GM13977 (cell line): ENCODE measurements at regions not wholly inside any gene's neighbourhood (a gene's known extent, or its start where the extent isn't known, plus 50 kb on each side); places are given as distances from the start of the nearest gene placed in this dataset.

Experiments
- DNase-seq: peaks from one replicate; pipeline ENCODE4 v3.0.0; 2012; ENCODE audit warnings: low spot score
- in situ Hi-C: fragments of 300-500 bp; cut with MboI; formaldehyde crosslinking; loops from one replicate; pipeline ENCODE4 v1.12.0; 2022; ENCODE audit warnings: low sequenced_read_pairs, low pct_unique_long_range_greater_than_20kb, mixed read lengths, inconsistent platforms; ENCODE audit not compliant: unreplicated experiment
- TF ChIP-seq, protein P1 (sequence below): IDR thresholded peaks from 2 replicates; pipeline ENCODE4 v1.5.1; 2012; ENCODE audit warnings: mild to moderate bottlenecking, control low read depth; ENCODE audit not compliant: insufficient read depth; ENCODE audit errors: extremely low read depth, missing control alignments

DNA sequence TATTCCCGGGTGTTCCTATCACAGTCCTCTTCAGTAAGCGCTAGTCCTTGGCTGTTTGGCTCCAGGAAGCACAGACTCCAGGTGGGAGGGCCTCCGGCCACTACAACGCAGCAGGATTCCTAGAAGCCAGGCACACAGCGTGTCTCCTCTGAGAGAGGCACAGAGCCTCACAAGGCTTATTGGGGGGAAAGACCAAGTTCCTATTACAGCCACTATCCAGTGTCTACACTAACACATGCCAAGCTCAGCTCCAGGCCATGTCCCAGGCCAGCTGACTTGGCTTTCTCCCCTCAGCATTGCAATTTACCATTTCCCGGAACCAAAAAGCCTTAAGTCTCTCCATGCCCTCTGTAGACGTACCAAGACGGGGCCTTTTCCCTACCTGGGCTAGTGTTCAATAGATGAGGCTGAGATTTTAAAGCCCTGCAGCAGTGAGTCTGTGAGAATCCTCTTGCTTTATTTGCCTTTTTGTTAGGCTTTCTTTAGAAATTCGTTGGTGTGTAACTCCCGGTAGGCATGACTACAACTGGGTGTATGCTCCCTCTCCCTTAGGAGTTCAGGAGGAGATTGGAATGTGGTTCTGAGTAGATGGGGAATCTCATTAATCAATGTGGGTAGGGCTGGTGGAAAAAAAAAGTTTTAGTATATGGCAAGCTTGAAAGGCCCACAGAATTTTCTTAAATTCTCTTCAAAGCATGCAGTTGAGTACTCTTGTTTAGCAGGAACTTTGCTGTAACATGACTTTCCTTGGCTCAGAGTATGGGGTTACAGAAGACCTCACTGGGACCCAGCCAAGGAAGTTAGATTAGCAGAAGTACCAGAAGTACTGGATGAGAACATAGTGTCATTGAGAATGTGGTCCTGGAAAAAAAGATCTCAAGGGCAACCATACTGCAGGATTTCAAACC is 84.3 kb upstream of the SLC1A3 start:
- in situ Hi-C loops, result no loop called here
- no peak for DNase-seq
- TF ChIP-seq, protein P1, sequence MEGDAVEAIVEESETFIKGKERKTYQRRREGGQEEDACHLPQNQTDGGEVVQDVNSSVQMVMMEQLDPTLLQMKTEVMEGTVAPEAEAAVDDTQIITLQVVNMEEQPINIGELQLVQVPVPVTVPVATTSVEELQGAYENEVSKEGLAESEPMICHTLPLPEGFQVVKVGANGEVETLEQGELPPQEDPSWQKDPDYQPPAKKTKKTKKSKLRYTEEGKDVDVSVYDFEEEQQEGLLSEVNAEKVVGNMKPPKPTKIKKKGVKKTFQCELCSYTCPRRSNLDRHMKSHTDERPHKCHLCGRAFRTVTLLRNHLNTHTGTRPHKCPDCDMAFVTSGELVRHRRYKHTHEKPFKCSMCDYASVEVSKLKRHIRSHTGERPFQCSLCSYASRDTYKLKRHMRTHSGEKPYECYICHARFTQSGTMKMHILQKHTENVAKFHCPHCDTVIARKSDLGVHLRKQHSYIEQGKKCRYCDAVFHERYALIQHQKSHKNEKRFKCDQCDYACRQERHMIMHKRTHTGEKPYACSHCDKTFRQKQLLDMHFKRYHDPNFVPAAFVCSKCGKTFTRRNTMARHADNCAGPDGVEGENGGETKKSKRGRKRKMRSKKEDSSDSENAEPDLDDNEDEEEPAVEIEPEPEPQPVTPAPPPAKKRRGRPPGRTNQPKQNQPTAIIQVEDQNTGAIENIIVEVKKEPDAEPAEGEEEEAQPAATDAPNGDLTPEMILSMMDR, result no peak

DNA sequence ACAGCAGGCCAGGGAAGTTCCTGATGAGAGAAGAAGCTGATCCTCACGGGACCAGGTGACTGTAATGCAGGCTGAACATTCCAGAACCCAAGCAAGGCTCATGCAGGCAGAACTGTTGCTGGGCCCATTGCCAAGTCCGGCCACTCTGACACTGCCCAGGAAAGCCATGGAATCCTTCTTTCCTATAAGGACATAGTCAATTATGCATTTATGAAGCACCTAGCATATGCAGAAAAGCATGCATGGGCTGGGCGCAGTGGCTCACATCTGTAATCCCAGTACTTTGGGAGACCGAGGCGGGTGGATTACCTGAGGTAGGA is 83.7 kb upstream of the SLC1A3 start:
- no peak for DNase-seq
- in situ Hi-C loops, result no loop called here
- TF ChIP-seq, protein P1, result no peak

DNA sequence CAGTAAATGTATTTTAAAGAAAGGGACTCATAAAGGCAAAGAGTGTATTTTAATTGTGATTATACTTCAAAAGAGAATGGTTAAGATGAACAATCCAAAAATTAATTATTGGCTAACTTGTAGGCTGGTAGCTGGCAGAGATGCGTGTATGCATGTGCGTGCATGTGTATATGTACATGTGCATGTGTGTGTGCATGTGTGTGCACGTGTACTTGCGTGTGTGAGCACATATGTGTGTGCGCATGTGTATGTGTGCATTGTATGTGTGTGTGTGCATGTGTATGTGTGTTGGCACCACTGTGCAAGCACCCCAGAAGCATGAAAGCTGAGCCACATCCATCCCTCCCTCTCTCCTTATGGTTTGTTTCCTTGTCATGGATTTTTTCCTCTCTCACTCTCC is 83.0 kb upstream of the SLC1A3 start:
- TF ChIP-seq, protein P1, result no peak
- no peak for DNase-seq
- in situ Hi-C loops, result no loop called here

DNA sequence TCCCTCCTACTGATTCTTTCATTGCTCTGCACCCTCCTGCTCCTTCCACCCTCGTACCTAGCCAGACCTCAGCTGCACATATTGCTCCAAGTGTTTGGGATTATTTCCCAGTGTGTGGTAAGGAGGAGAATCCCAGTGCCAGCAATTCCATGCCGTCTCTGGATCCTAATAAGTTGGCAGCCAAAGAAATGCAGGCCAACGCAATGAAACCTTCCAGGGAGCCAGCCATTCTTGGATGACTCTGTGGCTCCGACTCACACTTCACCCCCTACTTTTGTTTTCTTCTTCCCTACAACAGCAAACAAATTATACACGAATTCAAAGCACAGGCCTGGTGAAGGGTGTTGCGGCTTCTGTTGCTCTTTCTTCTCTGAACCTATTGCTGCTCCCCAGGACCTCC is 82.5 kb upstream of the SLC1A3 start:
- DNase-seq, result no peak
- in situ Hi-C loops, result no loop called here
- TF ChIP-seq, protein P1, result no peak

DNA sequence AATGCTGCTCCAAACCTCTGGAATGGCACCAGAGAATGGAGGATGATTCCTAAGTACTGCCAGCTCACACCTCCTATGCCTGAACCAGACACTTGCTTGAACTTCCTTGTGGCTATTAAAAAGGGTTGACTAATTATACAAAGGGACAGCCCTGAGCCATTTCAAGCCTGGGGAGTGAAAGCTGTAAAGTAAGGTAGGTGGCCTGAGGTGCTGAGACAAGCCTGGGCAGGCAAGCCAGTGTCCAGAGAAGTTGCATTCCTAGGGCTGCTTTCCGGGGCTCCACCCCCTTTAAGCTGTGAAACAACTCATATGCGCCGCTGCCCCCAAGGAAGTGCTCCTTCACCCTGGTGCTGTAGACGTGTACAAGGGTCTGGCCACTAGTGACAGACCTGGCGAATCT is 79.9 kb upstream of the SLC1A3 start:
- in situ Hi-C loops, result no loop called here
- TF ChIP-seq, protein P1, result no peak
- no peak for DNase-seq

DNA sequence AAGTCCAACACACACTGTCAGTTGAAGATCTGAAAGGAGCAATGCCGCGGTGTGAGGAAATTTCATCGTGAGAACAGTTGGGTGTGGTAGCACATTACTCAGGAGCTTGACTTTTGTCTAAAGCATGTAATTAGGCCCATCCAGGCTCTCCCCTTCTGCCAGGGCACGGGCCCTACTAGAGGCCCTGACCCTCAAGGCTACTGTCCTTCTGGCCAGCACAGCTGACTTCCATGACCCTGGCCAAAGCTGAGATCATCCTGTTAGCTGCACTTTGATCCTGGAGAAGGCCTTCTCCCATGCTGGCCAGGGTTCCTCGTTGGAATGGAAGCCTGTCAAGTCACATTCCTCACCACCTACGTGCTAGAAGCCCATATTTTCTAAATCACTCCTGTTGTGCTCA is 77.8 kb upstream of the SLC1A3 start:
- DNase-seq, result no peak
- TF ChIP-seq, protein P1, result no peak
- in situ Hi-C loops, result no loop called here
